ENCODE measurements at regions not wholly inside any gene's neighbourhood (a gene's known extent, or its start where the extent isn't known, plus 50 kb on each side); places are given as distances from the start of the nearest gene placed in this dataset.

DNA sequence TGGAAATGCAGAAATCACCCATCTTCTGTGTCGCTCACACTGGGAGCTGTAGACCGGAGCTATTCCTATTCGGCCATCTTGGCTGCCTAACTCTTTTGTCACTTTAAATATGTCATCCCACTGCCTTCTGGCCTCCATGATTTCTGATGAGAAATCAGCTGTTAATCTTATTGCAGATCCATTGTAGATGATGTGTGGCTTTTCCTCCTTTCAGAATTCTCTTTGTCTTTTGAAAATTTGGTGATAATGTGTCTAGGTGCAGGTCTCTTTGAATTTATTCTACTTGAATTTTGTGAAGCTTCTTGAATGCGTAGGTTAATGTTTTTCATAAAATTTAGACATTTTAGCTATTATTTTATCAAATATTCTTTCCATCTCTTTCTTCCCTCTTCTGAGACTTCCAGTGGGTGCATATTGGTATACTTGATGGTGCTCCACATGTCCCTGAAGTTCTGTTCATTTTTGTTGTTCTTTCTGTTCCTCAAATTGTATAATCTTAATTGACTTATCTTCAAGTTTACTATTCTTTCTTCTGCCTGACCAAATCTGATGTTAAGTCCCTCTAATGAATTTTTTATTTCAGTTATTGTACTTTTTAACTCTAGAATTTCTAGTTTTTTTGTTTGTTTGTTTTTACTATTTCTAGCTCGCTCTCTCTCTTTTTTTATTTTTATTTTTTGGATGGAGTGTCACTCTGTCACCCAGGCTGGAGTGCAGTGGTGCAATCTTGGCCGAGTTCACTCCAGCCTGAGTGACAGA is 90.8 kb upstream of the DLX2 start:
- ATAC-seq (ENCODE audit: low read depth in 2 of 2) = no peak
- peaks cover 0 to 6% (median 0%) of the 10 kb centered on the region in 4 donors for H3K4me1 Mint-ChIP-seq
- Histone ChIP-seq H3K36me3 (ENCODE audit: control insufficient read depth, insufficient read depth, low read length) (no peaks in the 10 kb centered on the region), H3K4me3 (ENCODE audit: low read depth, low read length) (no peak overlapping the region), H3K27ac (ENCODE audit: insufficient read depth, low read length, poor library complexity, severe bottlenecking) (no peak overlapping the region), H3K27me3 (ENCODE audit: control insufficient read depth, insufficient read depth, low read length) (no peaks in the 10 kb centered on the region), H3K9me3 (ENCODE audit: control insufficient read depth in 2 of 2, low read length in 2 of 2) (peaks cover 15 to 18% of the 10 kb centered on the region in 2 experiments), H3K4me1 (ENCODE audit: control insufficient read depth, insufficient read depth, low read length, poor library complexity, severe bottlenecking) (no peaks in the 10 kb centered on the region)
- H3K27me3 Mint-ChIP-seq = peaks cover 27% of the 10 kb centered on the region
- DNase-seq = no peak
- peaks cover 0 to 33% (median 16%) of the 10 kb centered on the region in 7 donors for H3K9me3 Mint-ChIP-seq
- H3K27ac Mint-ChIP-seq = no peak overlapping the region
- H3K4me3 Mint-ChIP-seq = no peak overlapping the region
- peaks cover 10% of the 10 kb centered on the region for H3K36me3 Mint-ChIP-seq

DNA sequence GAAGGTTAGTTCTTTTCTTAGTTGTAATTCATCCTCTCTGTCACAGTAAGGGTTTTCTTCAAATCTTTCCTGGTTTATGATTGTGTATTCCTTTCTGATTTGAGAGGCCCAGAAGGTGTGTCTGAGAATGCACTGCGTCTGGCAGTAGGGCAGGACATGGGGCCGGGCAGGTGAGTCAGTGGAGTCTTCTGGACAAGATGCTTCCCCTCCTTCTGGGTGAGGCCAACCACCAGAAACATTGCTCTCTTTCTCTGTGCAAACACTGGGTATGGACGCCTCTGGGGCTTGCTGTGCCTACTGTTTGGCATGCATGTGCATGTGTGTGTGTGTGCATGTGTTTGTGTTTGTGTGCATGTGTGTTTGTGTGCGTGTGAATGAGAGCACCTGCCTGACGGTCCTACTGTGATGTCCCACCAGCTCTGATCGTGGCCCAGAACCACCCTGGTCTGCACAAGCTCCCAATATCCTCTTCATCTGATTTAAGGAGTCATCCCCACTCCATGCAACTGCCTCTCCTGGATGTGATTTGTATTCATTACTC is 93.2 kb upstream of the DLX2 start:
- Mint-ChIP-seq H3K27ac (no peak overlapping the region), H3K9me3 (peaks cover 0 to 43% (median 20%) of the 10 kb centered on the region in 7 donors), H3K27me3 (peaks cover 28% of the 10 kb centered on the region), H3K36me3 (peaks cover 15% of the 10 kb centered on the region), H3K4me3 (peak overlapping the region in 1 of 4 donors; percentile 47), H3K4me1 (peaks cover 0 to 6% (median 0%) of the 10 kb centered on the region in 4 donors)
- Histone ChIP-seq H3K27me3 (ENCODE audit: control insufficient read depth, insufficient read depth, low read length) (no peaks in the 10 kb centered on the region), H3K4me1 (ENCODE audit: control insufficient read depth, insufficient read depth, low read length, poor library complexity, severe bottlenecking) (no peaks in the 10 kb centered on the region), H3K36me3 (ENCODE audit: control insufficient read depth, insufficient read depth, low read length) (no peaks in the 10 kb centered on the region), H3K4me3 (ENCODE audit: low read depth, low read length) (no peak overlapping the region), H3K27ac (ENCODE audit: insufficient read depth, low read length, poor library complexity, severe bottlenecking) (no peak overlapping the region), H3K9me3 (ENCODE audit: control insufficient read depth in 2 of 2, low read length in 2 of 2) (peaks cover 25 to 27% of the 10 kb centered on the region in 2 experiments)
- ATAC-seq (ENCODE audit: low read depth in 2 of 2) (no peak), DNase-seq (no peak)

DNA sequence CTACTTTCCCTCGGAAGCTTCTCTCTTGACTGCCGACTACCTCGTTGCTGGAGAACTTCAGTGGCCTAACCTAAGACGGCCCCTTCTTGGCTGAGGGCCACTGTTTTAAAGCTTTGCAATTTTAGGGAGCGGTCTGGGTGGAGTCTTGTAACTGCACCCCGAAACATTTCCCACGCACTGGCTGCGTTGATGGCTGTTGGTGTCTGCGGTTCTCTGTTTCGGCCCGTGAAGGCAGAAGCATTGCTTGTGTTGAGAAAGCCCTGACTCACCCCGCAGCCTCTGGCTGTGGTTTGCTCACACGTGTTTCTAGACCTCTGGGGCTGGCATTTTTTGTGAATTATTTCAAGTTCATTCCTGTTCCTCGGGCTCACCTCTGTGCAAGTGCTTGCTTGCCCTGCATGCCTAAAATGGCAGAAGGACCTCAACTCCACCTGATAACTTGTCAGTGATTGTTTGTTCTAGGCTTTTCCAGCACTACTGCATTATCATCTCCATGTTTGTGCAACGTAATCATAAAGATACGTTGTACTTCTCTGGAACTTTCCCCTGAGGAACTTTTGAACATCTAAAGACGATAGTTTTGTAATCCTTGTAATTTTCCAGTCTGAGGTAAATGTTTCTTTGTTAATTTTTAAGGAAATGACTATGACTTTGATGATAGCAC is 94.2 kb upstream of the DLX2 start:
- H3K4me1 Mint-ChIP-seq = peaks cover 0 to 6% (median 0%) of the 10 kb centered on the region in 4 donors
- no peaks in the 10 kb centered on the region for H3K4me1 ChIP-seq (ENCODE audit: control insufficient read depth, insufficient read depth, low read length, poor library complexity, severe bottlenecking)
- no peaks in the 10 kb centered on the region for H3K27me3 ChIP-seq (ENCODE audit: control insufficient read depth, insufficient read depth, low read length)
- H3K9me3 Mint-ChIP-seq = peaks cover 0 to 40% (median 20%) of the 10 kb centered on the region in 7 donors
- H3K9me3 ChIP-seq (ENCODE audit: control insufficient read depth in 2 of 2, low read length in 2 of 2) = peaks cover 25 to 27% of the 10 kb centered on the region in 2 experiments
- no peaks in the 10 kb centered on the region for H3K36me3 ChIP-seq (ENCODE audit: control insufficient read depth, insufficient read depth, low read length)
- peak; percentile 20 to 64 for ATAC-seq (ENCODE audit: low read depth in 2 of 2)
- H3K27ac ChIP-seq (ENCODE audit: insufficient read depth, low read length, poor library complexity, severe bottlenecking) = no peak overlapping the region
- H3K4me3 ChIP-seq (ENCODE audit: low read depth, low read length) = no peak overlapping the region
- H3K36me3 Mint-ChIP-seq = peaks cover 15% of the 10 kb centered on the region
- H3K27me3 Mint-ChIP-seq = peaks cover 24% of the 10 kb centered on the region
- no peak overlapping the region for H3K4me3 Mint-ChIP-seq
- no peak overlapping the region for H3K27ac Mint-ChIP-seq
- DNase-seq = peak in 1 of 3 donors; percentile 24

DNA sequence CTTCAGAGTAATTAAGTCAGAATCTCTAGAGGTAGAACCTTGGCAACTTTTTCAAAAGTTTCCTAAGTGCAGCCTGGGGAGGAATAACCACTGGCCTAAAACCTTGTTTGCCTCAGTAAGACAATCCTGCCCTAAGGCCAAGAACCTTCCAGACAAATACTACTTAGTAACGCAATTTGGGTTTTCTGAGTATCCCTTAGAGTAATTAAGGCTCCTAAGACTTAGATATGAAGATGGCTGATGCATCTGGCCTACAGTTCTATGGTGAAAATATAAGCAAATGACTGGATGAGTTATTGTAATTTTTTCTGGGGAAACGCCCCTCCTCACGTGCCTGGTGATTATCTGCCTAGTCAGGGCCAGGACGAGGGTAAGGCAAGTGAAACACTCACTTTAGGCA is 95.7 kb upstream of the DLX2 start:
- H3K4me3 Mint-ChIP-seq = no peak overlapping the region
- peaks cover 24% of the 10 kb centered on the region for H3K27me3 Mint-ChIP-seq
- H3K36me3 ChIP-seq (ENCODE audit: control insufficient read depth, insufficient read depth, low read length) = no peaks in the 10 kb centered on the region
- H3K4me1 Mint-ChIP-seq = peaks cover 0 to 6% (median 0%) of the 10 kb centered on the region in 4 donors
- no peak overlapping the region for H3K27ac Mint-ChIP-seq
- no peak overlapping the region for H3K27ac ChIP-seq (ENCODE audit: insufficient read depth, low read length, poor library complexity, severe bottlenecking)
- no peak overlapping the region for H3K4me3 ChIP-seq (ENCODE audit: low read depth, low read length)
- peaks cover 25% of the 10 kb centered on the region in 2 experiments for H3K9me3 ChIP-seq (ENCODE audit: control insufficient read depth in 2 of 2, low read length in 2 of 2)
- H3K36me3 Mint-ChIP-seq = peaks cover 15% of the 10 kb centered on the region
- H3K9me3 Mint-ChIP-seq = peaks cover 0 to 35% (median 20%) of the 10 kb centered on the region in 7 donors
- DNase-seq (no peak), ATAC-seq (ENCODE audit: low read depth in 2 of 2) (no peak)
- no peaks in the 10 kb centered on the region for H3K4me1 ChIP-seq (ENCODE audit: control insufficient read depth, insufficient read depth, low read length, poor library complexity, severe bottlenecking)
- H3K27me3 ChIP-seq (ENCODE audit: control insufficient read depth, insufficient read depth, low read length) = no peaks in the 10 kb centered on the region

DNA sequence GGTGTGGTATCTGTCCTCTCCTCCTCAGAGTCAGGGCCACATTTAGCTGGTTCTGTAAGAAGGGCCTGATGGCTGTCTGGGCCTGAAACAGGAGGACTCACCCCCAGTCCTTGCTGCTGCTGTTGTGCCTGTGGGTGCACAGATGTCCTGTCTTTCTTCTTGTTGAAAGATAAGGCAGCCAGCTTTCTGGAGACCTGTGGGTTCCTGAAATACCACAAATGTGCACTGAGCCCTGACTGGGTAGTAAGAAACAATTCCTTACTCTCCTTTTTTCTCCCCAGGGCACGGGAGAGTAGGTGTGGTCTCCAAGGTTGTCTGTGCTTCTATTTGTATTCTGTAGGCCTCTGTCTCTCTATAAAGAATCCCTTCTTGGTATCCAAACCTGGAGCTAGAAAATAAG is 96.2 kb upstream of the DLX2 start:
- Mint-ChIP-seq H3K27me3 (peaks cover 24% of the 10 kb centered on the region), H3K4me3 (no peak overlapping the region), H3K9me3 (peaks cover 0 to 31% (median 17%) of the 10 kb centered on the region in 7 donors), H3K36me3 (peaks cover 15% of the 10 kb centered on the region), H3K4me1 (peaks cover 0 to 6% (median 0%) of the 10 kb centered on the region in 4 donors), H3K27ac (no peak overlapping the region)
- H3K36me3 ChIP-seq (ENCODE audit: control insufficient read depth, insufficient read depth, low read length) = no peaks in the 10 kb centered on the region
- no peak for ATAC-seq (ENCODE audit: low read depth in 2 of 2)
- no peak overlapping the region for H3K27ac ChIP-seq (ENCODE audit: insufficient read depth, low read length, poor library complexity, severe bottlenecking)
- peaks cover 20% of the 10 kb centered on the region in 2 experiments for H3K9me3 ChIP-seq (ENCODE audit: control insufficient read depth in 2 of 2, low read length in 2 of 2)
- no peaks in the 10 kb centered on the region for H3K4me1 ChIP-seq (ENCODE audit: control insufficient read depth, insufficient read depth, low read length, poor library complexity, severe bottlenecking)
- no peak overlapping the region for H3K4me3 ChIP-seq (ENCODE audit: low read depth, low read length)
- no peaks in the 10 kb centered on the region for H3K27me3 ChIP-seq (ENCODE audit: control insufficient read depth, insufficient read depth, low read length)
- DNase-seq = no peak

DNA sequence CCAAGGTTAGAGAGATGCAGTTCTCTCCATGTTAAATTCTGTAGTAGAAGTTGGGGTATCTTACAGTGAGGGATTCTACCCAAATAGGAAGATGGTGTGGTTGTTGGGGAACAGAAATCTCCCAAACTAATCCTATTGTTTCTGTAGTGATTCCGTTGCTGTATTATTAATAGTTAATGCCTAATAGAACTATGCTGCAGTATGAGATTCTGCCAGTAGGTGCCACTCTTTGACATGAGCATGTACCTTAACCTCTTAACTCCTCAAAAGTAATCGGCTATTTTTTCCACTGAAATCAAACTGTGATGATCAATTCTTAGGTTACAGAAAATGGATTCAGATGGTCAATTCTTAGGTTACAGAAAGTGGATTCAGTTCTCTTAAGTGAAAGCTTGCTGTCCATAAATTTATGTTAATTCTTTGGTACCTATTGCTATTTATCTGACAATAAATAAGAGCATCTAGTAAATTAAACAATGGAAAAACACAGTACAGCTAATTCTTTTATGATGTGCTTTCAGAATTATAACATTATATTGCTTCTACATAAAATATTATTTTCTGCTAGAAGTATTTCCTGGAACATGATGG is 97.9 kb upstream of the DLX2 start:
- H3K27ac ChIP-seq (ENCODE audit: insufficient read depth, low read length, poor library complexity, severe bottlenecking) = no peak overlapping the region
- Mint-ChIP-seq H3K36me3 (peaks cover 9% of the 10 kb centered on the region), H3K27ac (no peak overlapping the region), H3K9me3 (peaks cover 0 to 17% (median 8%) of the 10 kb centered on the region in 7 donors), H3K4me1 (peaks cover 0 to 6% (median 0%) of the 10 kb centered on the region in 4 donors), H3K27me3 (peaks cover 26% of the 10 kb centered on the region), H3K4me3 (no peak overlapping the region)
- DNase-seq (peak in 1 of 3 donors; percentile 49), ATAC-seq (ENCODE audit: low read depth in 2 of 2) (no peak)
- peaks cover 10 to 12% of the 10 kb centered on the region in 2 experiments for H3K9me3 ChIP-seq (ENCODE audit: control insufficient read depth in 2 of 2, low read length in 2 of 2)
- H3K4me1 ChIP-seq (ENCODE audit: control insufficient read depth, insufficient read depth, low read length, poor library complexity, severe bottlenecking) = no peaks in the 10 kb centered on the region
- no peaks in the 10 kb centered on the region for H3K36me3 ChIP-seq (ENCODE audit: control insufficient read depth, insufficient read depth, low read length)
- H3K27me3 ChIP-seq (ENCODE audit: control insufficient read depth, insufficient read depth, low read length) = no peaks in the 10 kb centered on the region
- no peak overlapping the region for H3K4me3 ChIP-seq (ENCODE audit: low read depth, low read length)

DNA sequence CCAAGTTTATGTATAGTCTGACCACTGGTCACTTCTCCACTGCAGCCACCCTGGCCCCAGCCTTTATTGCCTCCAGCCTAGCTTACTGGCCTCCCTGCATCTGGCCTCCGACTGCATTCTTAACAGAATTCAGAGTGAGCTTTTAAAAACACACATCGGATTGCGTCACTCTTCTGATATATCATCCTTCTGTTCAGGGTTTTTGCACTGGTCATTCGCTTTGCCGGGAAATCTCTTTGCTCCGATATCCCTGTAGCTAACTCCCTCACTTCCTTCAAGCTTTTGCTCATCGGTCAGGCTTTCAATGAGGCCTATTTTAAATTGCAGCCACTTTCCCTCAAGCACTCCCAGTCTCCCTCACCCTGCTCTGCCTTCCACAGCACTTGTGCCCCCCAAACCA is 101.6 kb upstream of the DLX2 start:
- H3K4me3 ChIP-seq (ENCODE audit: low read depth, low read length) = no peak overlapping the region
- H3K36me3 Mint-ChIP-seq = peaks cover 8% of the 10 kb centered on the region
- no peak overlapping the region for H3K27ac ChIP-seq (ENCODE audit: insufficient read depth, low read length, poor library complexity, severe bottlenecking)
- H3K4me1 Mint-ChIP-seq = peaks cover 0 to 9% (median 0%) of the 10 kb centered on the region in 4 donors
- H3K27me3 ChIP-seq (ENCODE audit: control insufficient read depth, insufficient read depth, low read length) = no peaks in the 10 kb centered on the region
- H3K27me3 Mint-ChIP-seq = peaks cover 14% of the 10 kb centered on the region
- H3K27ac Mint-ChIP-seq = no peak overlapping the region
- no peaks in the 10 kb centered on the region for H3K36me3 ChIP-seq (ENCODE audit: control insufficient read depth, insufficient read depth, low read length)
- no peak overlapping the region for H3K4me3 Mint-ChIP-seq
- H3K9me3 ChIP-seq (ENCODE audit: control insufficient read depth in 2 of 2, low read length in 2 of 2) = peaks cover 9 to 10% of the 10 kb centered on the region in 2 experiments
- ATAC-seq (ENCODE audit: low read depth in 2 of 2) (no peak), DNase-seq (no peak)
- H3K4me1 ChIP-seq (ENCODE audit: control insufficient read depth, insufficient read depth, low read length, poor library complexity, severe bottlenecking) = no peaks in the 10 kb centered on the region
- H3K9me3 Mint-ChIP-seq = peaks cover 0 to 10% (median 3%) of the 10 kb centered on the region in 7 donors
